ENCODE measurements at regions not wholly inside any gene's neighbourhood (a gene's known extent, or its start where the extent isn't known, plus 50 kb on each side); places are given as distances from the start of the nearest gene placed in this dataset.

DNA sequence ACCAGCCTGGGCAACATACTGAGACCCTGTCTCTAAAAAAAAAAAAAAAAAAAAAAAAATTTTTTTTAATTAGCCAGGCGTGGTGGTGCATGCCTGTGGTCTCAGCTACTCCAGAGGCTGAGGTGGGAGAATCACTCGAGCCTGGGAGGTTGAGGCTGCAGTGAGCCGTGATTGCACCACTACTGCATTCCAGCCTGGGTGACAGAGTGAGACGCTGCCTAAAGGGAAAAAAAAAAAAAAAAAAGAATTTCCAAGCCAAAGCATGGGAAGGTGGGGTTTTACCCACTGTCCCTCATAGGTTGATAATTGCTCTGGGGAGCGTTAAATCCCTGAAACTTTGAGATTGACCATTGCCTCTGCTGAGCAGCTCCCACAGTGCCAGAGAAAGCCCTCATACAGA, 427.5 kb downstream of the BCOR start:
- TF ChIP-seq POLR2AphosphoS5 (IDR thresholded peaks at IDR 0.05; ENCODE audit: low read depth, low read length), result no peak
- TF ChIP-seq TAF1 (IDR thresholded peaks at IDR 0.05; ENCODE audit: borderline replicate concordance, low read depth, low read length), result no peak
- no peak for TF ChIP-seq POLR2A (IDR thresholded peaks at IDR 0.05; ENCODE audit: low read depth, low read length)
- DNase-seq (ENCODE audit: insufficient read length), result no peak
- no peak for FAIRE-seq

DNA sequence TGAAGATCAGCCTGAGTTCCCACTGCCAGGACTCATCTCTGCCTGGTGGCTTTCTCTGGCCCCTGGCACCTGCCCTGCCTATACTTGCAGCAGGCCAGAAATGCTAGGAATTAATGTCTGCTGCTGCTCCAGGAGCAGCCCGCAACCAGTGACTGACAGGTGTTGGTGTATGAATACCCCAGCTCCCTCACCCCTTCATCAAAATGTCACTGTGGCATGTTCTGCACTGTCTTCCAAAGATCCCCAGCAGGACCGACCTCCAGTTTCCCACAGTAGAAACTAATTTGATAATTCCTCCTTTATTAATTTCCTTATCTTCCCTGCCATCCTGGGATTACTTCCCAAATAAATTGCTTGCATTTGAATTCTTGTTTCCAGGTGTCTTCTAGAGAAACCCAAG, 425.4 kb downstream of the BCOR start:
- DNase-seq (ENCODE audit: insufficient read length) (no peak), FAIRE-seq (no peak)
- TF ChIP-seq POLR2A (IDR thresholded peaks at IDR 0.05; ENCODE audit: low read depth, low read length) (no peak), TAF1 (IDR thresholded peaks at IDR 0.05; ENCODE audit: borderline replicate concordance, low read depth, low read length) (no peak), POLR2AphosphoS5 (IDR thresholded peaks at IDR 0.05; ENCODE audit: low read depth, low read length) (no peak)

GRCh38 chrX:39674490-39675161, 423.1 kb downstream of the BCOR start:
- no peak for FAIRE-seq
- TF ChIP-seq POLR2A (IDR thresholded peaks at IDR 0.05; ENCODE audit: low read depth, low read length), result no peak
- no peak for TF ChIP-seq TAF1 (IDR thresholded peaks at IDR 0.05; ENCODE audit: borderline replicate concordance, low read depth, low read length)
- TF ChIP-seq POLR2AphosphoS5 (IDR thresholded peaks at IDR 0.05; ENCODE audit: low read depth, low read length), result no peak
- no peak for DNase-seq (ENCODE audit: insufficient read length)

DNA sequence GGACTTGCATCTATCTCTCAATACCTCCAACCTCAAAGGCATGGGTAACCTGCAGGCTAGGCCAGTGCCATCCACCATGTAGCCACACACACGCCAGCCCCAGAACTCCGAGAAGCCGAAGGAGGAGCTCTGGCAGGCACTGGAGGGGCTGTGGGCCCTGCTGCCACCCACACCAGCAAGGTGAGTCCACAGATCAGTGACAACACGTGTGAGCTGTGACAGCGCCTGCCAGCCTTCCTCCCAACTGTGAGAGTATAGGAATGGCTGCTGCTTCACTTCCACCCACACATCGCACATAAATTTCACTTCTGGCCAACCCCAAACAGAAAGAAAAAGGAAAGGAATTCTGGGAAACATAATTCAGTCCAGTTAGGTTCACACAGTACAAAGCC, 422.6 kb downstream of the BCOR start:
- DNase-seq (ENCODE audit: insufficient read length) (no peak), FAIRE-seq (no peak)
- TF ChIP-seq TAF1 (IDR thresholded peaks at IDR 0.05; ENCODE audit: borderline replicate concordance, low read depth, low read length) (no peak), POLR2A (IDR thresholded peaks at IDR 0.05; ENCODE audit: low read depth, low read length) (no peak), POLR2AphosphoS5 (IDR thresholded peaks at IDR 0.05; ENCODE audit: low read depth, low read length) (no peak)

DNA sequence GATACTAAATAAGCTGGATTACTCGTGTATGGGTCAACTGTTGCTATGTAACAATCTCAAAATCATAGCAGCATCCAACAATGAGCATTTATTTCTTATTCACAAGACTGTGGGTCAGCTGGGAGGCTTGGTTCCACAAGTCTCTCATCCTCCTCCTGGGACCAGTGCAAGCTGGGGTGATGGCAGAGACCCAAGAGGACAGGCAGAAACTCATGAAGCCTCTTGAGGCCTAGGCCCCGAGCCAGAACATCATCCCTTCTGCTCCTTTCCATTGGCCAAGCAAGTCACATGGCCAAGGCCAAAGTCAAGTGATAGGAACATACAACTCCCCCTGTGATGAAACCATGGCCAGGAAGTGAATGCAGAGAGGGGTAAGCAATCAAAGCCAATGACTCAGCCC, 422.1 kb downstream of the BCOR start:
- TF ChIP-seq POLR2AphosphoS5 (IDR thresholded peaks at IDR 0.05; ENCODE audit: low read depth, low read length) (no peak), TAF1 (IDR thresholded peaks at IDR 0.05; ENCODE audit: borderline replicate concordance, low read depth, low read length) (no peak), POLR2A (IDR thresholded peaks at IDR 0.05; ENCODE audit: low read depth, low read length) (no peak)
- no peak for FAIRE-seq
- DNase-seq (ENCODE audit: insufficient read length), result no peak

GRCh38 chrX:39676434-39676833, 421.3 kb downstream of the BCOR start:
- TF ChIP-seq POLR2AphosphoS5 (IDR thresholded peaks at IDR 0.05; ENCODE audit: low read depth, low read length), result no peak
- no peak for TF ChIP-seq POLR2A (IDR thresholded peaks at IDR 0.05; ENCODE audit: low read depth, low read length)
- TF ChIP-seq TAF1 (IDR thresholded peaks at IDR 0.05; ENCODE audit: borderline replicate concordance, low read depth, low read length), result no peak
- no peak for FAIRE-seq

GRCh38 chrX:39677585-39677977, 420.2 kb downstream of the BCOR start:
- no peak for TF ChIP-seq POLR2AphosphoS5 (IDR thresholded peaks at IDR 0.05; ENCODE audit: low read depth, low read length)
- TF ChIP-seq TAF1 (IDR thresholded peaks at IDR 0.05; ENCODE audit: borderline replicate concordance, low read depth, low read length), result no peak
- no peak for TF ChIP-seq POLR2A (IDR thresholded peaks at IDR 0.05; ENCODE audit: low read depth, low read length)
- DNase-seq (ENCODE audit: insufficient read length) (no peak), FAIRE-seq (no peak)

More at GRCh38 chrX:39676434-39676833, 421.3 kb downstream of the BCOR start:
- no peak for DNase-seq (ENCODE audit: insufficient read length)

DNA sequence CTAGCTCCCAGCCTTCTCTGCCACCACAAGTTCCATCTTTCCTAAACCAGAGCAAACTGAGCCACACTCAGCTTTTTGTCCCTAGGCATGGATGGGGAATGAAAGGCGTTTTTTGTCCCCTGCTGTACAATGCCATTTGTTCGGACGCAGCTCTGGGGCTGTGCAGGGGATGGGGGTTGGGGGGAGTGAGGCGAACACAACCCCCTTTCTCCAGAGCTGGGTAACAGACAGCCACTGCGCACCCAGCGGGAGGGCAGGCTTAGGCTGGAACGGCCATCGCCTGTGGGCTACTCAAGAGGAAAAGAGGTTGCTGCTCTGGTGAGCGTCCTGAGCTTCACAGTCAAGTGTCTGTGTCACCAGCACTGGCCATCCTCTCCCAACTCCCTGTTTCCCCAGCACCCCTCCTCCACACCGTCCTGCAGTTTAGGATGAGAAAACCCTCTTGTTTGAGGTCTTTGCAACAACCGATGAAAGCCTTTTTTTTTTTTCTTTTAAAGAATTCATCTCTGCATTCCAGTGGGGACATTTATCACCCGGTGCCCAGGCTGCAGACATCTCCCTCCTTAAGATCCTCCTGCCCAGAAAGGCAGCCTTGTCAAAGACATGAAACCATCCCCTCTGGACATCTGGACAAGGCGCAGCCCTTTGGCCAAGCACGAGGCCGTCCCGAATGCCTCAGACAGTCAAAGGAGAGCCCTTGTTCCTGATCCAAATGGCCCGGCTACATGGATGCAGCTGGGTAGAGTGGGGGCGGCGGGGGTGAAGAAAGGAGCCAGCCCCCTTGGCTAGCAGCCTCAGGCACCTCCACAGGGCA, 419.6 kb downstream of the BCOR start:
- DNase-seq (ENCODE audit: insufficient read length) (no peak), FAIRE-seq (no peak)
- TF ChIP-seq POLR2AphosphoS5 (IDR thresholded peaks at IDR 0.05; ENCODE audit: low read depth, low read length) (no peak), TAF1 (IDR thresholded peaks at IDR 0.05; ENCODE audit: borderline replicate concordance, low read depth, low read length) (no peak), POLR2A (IDR thresholded peaks at IDR 0.05; ENCODE audit: low read depth, low read length) (no peak)

DNA sequence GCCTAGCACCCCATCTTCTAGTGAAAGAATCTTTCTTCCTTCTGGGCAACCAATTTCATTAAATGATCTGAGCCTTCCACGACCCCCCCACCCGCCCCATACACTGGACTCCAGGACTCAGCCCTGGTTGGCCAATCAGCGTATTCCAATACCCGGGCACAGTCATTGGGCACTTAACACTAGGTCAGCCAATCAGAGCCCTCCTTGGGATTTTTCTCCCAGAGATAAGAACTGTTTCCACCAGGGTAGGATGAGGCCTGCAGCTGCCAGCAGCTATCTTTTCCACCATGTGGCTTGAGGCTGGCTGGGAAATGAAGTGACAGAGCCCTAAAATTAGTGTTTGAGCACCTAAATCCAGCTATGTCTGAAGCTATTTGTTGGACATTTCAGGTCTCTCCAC, 418.8 kb downstream of the BCOR start:
- DNase-seq (ENCODE audit: insufficient read length) (no peak), FAIRE-seq (no peak)
- TF ChIP-seq POLR2A (IDR thresholded peaks at IDR 0.05; ENCODE audit: low read depth, low read length) (no peak), POLR2AphosphoS5 (IDR thresholded peaks at IDR 0.05; ENCODE audit: low read depth, low read length) (no peak), TAF1 (IDR thresholded peaks at IDR 0.05; ENCODE audit: borderline replicate concordance, low read depth, low read length) (no peak)

- DNase-seq (ENCODE audit: insufficient read length) (no peak), FAIRE-seq (no peak)
- no peak for TF ChIP-seq POLR2A (IDR thresholded peaks at IDR 0.05; ENCODE audit: low read depth, low read length)
- no peak for TF ChIP-seq TAF1 (IDR thresholded peaks at IDR 0.05; ENCODE audit: borderline replicate concordance, low read depth, low read length)
- no peak for TF ChIP-seq POLR2AphosphoS5 (IDR thresholded peaks at IDR 0.05; ENCODE audit: low read depth, low read length)
These were observed 418.1 kb downstream of the BCOR start for GRCh38 chrX:39679497-39680157.

DNA sequence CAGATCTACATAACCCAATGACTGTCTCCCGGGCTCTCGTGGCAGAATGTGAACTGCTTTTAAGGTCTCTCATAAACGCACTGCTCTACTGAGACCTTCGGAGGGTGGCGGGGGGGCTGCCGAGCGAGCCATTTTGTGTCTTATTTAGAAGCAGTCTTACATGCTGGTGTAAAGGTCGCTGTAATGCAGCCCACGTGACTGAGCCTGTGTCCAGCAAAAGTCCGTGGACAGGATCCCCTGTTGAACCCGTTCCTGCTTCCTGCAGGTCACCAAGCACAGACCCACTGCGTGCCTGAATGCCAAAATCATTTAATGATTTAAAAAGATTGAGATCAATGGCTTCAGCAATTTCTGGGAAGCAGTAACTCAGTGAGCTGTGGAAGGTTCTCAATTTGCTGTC, 415.9 kb downstream of the BCOR start:
- no peak for TF ChIP-seq POLR2A (IDR thresholded peaks at IDR 0.05; ENCODE audit: low read depth, low read length)
- TF ChIP-seq TAF1 (IDR thresholded peaks at IDR 0.05; ENCODE audit: borderline replicate concordance, low read depth, low read length), result no peak
- TF ChIP-seq POLR2AphosphoS5 (IDR thresholded peaks at IDR 0.05; ENCODE audit: low read depth, low read length), result no peak
- FAIRE-seq (no peak), DNase-seq (ENCODE audit: insufficient read length) (no peak)

All from GM12892 (cell line).